ENCODE measurements at regions not wholly inside any gene's neighbourhood (a gene's known extent, or its start where the extent isn't known, plus 50 kb on each side); places are given as distances from the start of the nearest gene placed in this dataset.

DNA sequence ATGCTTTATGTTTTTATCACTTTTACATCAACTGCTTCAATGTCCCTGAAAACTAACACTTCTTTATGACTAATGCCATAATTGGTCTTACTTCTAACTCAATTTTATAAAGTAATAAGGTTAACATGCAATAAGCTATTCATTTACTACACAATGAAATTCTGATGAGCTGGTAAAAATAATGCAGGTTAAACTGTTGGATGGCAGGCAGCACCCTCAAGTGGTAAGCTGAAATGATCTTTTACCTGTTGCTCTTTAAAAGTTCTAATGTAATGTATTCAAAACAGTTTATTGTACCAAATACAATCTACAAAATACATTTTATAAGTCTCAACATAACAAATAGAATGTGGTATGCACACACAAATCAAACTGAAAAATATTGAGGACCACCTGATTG, 1280.3 kb downstream of the CDH8 start:
- no peak for TF ChIP-seq CTCF (IDR thresholded peaks at IDR 0.05)
- no peak for TF ChIP-seq EP300 (IDR thresholded peaks at IDR 0.05)
- TF ChIP-seq POLR2A (IDR thresholded peaks at IDR 0.05): no peak
- TF ChIP-seq POLR2AphosphoS5 (IDR thresholded peaks at IDR 0.05): no peak
